GM10248 (cell line): ENCODE measurements at regions not wholly inside any gene's neighbourhood (a gene's known extent, or its start where the extent isn't known, plus 50 kb on each side); places are given as distances from the start of the nearest gene placed in this dataset.

Experiments
- CTCF ChIA-PET: fragments of 300-600 bp; sonication (Branson Sonifier 250); formaldehyde crosslinking; extraction: SDS; loops from one replicate; lab custom pipeline; 2021; ENCODE audit warnings: antibody characterized with exemption; lab: Yijun Ruan, JAX
- POLR2A ChIA-PET: fragments of 350-650 bp; sonication (Branson Sonifier 250); formaldehyde crosslinking; extraction: SDS; loops from one replicate; lab custom pipeline; 2020; ENCODE audit warnings: antibody characterized with exemption; lab: Yijun Ruan, JAX
- DNase-seq: peaks from one replicate; pipeline ENCODE4 v3.0.0; 2012; ENCODE audit errors: extremely low spot score
- TF ChIP-seq, protein P1 (sequence below): IDR thresholded peaks from 2 replicates; pipeline ENCODE4 v1.5.1; 2012; ENCODE audit warnings: mild to moderate bottlenecking, low read depth; ENCODE audit errors: extremely low read depth, missing control alignments, control extremely low read depth

DNA sequence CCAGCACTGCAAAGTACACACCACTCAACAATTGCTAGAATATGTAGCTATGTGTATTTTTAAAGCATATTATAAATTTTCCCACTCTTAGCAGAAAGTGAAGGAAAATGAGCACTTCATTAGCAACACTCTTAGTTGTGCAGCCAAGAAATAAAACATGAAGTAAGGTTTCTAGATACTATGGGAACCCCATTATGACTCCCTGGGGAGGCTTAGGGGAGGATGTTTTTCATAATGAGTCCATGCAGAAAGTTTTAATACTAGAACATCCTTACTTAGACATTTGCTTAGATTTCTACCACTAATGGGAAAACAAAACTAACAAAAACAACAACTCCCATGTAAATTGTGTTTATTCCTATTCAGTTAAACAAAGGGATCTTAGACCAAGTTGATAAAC, 148.4 kb upstream of the HDAC9 start:
- ChIA-PET POLR2A (no interaction called here), CTCF (interaction anchor here (1.1 to 1.4 kb wide), 3 partner anchors 11 to 640 kb away, joined by 3 to 4 read pairs (median 4); no protein-coding TSS in a partner anchor)
- TF ChIP-seq, protein P1, sequence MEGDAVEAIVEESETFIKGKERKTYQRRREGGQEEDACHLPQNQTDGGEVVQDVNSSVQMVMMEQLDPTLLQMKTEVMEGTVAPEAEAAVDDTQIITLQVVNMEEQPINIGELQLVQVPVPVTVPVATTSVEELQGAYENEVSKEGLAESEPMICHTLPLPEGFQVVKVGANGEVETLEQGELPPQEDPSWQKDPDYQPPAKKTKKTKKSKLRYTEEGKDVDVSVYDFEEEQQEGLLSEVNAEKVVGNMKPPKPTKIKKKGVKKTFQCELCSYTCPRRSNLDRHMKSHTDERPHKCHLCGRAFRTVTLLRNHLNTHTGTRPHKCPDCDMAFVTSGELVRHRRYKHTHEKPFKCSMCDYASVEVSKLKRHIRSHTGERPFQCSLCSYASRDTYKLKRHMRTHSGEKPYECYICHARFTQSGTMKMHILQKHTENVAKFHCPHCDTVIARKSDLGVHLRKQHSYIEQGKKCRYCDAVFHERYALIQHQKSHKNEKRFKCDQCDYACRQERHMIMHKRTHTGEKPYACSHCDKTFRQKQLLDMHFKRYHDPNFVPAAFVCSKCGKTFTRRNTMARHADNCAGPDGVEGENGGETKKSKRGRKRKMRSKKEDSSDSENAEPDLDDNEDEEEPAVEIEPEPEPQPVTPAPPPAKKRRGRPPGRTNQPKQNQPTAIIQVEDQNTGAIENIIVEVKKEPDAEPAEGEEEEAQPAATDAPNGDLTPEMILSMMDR = no peak
- no peak for DNase-seq

- ChIA-PET POLR2A (no interaction called here), CTCF (interaction anchor here (0.9 to 6.8 kb wide), 11 partner anchors 11 to 702 kb away, joined by 3 to 69 read pairs (median 6); no protein-coding TSS in a partner anchor)
- DNase-seq = no peak
- TF ChIP-seq, protein P1 = no peak
Observed at GRCh38 chr7:18350678-18351077, 144.9 kb upstream of the HDAC9 start.

GRCh38 chr7:18352339-18353255, 143.0 kb upstream of the HDAC9 start:
- TF ChIP-seq, protein P1 = peak; percentile 56
- CTCF ChIA-PET = interaction anchor here (0.7 to 6.8 kb wide), 73 partner anchors 8 to 1357 kb away, joined by 3 to 69 read pairs (median 4); partner anchors contain the start of genes HDAC9 and TWIST1
- DNase-seq = peak; percentile 15
- POLR2A ChIA-PET = no interaction called here

- CTCF ChIA-PET = interaction anchor here (0.9 to 6.8 kb wide), 41 partner anchors 8 to 1349 kb away, joined by 3 to 69 read pairs (median 5); partner anchors contain the start of gene HDAC9
Observed at GRCh38 chr7:18353339-18353738, 142.2 kb upstream of the HDAC9 start.

DNA sequence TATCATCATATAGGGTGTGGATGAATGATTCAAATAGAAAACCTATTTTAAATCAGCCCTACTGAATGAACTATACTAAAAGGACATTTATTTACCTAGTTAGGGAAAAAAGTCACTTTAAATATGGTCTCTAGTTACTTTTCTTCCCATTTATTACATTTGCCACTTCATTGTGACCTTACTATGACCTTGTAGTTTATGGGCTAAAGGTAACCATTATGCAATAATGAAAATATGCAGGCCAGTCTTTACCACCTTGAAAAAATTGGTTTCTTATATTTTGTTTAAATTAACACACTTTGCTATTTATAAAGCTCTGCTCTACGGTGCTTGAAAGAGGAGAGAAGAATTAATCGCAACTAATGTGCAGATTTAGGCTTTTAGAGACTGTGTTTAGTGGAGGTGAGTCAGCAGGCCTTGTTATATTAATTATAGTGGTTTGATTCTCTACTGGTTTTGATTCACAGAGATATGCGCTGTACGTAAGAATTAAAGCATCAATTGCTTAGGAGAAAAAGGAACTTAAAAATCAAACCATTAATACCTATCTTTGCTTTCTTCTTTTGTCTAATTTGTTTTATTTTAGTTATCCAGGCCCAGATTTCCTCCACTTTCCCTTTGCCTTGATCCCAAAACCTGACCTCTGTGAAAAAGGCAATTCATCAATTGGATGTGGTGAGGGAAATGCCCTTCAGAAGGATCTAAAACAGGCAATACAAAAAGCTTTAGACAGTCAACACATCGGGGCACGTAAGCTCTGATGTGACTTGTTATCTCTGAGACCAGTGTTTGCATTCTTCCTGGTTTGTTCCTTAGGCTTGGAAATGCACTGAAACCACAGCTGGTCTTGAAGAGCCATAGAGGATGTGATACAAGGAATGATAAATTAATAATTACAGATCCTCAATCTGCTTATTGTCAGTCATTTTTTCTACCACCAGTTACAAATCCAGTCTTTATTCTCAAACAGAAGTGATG, 141.2 kb upstream of the HDAC9 start:
- no peak for DNase-seq
- POLR2A ChIA-PET = no interaction called here
- CTCF ChIA-PET = interaction anchor here (1.0 to 6.8 kb wide), 10 partner anchors 10 to 698 kb away, joined by 3 to 69 read pairs (median 6); no protein-coding TSS in a partner anchor
- TF ChIP-seq, protein P1 = no peak

More at GRCh38 chr7:18353339-18353738, 142.2 kb upstream of the HDAC9 start:
- POLR2A ChIA-PET = no interaction called here
- TF ChIP-seq, protein P1 = no peak
- no peak for DNase-seq
